ENCODE measurements at regions not wholly inside any gene's neighbourhood (a gene's known extent, or its start where the extent isn't known, plus 50 kb on each side); places are given as distances from the start of the nearest gene placed in this dataset.
"Not testable (repeated sequence)": the region's sequence is repeated elsewhere in the genome, so short reads cannot be mapped to it uniquely, and the experiment has no call there.

DNA sequence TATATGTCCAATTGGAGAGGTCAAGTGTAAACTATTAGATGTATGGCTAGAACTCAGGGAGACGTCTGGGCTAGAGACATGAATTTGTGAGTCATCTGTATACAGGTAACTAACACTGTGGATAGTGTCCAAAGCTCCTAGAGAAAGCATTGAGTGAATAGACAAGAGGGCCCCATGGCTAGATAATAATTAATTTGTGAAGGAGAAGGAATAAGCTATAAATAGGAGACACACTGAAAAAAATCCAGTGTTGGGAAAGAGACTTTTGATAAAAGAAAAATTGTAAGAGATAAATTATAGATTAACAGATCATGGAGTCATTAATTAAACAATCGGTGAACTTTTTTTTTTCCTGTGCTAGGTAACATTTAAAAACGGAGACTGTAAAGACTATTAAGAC, 326.6 kb upstream of the PRICKLE1 start:
- H3K9me3 ChIP-seq (ENCODE audit: severe bottlenecking), result peaks cover 2% of the 10 kb centered on the region
- TF ChIP-seq, protein P1, sequence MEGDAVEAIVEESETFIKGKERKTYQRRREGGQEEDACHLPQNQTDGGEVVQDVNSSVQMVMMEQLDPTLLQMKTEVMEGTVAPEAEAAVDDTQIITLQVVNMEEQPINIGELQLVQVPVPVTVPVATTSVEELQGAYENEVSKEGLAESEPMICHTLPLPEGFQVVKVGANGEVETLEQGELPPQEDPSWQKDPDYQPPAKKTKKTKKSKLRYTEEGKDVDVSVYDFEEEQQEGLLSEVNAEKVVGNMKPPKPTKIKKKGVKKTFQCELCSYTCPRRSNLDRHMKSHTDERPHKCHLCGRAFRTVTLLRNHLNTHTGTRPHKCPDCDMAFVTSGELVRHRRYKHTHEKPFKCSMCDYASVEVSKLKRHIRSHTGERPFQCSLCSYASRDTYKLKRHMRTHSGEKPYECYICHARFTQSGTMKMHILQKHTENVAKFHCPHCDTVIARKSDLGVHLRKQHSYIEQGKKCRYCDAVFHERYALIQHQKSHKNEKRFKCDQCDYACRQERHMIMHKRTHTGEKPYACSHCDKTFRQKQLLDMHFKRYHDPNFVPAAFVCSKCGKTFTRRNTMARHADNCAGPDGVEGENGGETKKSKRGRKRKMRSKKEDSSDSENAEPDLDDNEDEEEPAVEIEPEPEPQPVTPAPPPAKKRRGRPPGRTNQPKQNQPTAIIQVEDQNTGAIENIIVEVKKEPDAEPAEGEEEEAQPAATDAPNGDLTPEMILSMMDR (IDR thresholded peaks at IDR 0.05; ENCODE audit: poor library complexity, severe bottlenecking), result no peak
- no peaks in the 10 kb centered on the region for H3K36me3 ChIP-seq (ENCODE audit: low read depth)
- H3K4me3 ChIP-seq (ENCODE audit: severe bottlenecking), result no peak overlapping the region
- no peaks in the 10 kb centered on the region for H3K4me1 ChIP-seq (ENCODE audit: insufficient read depth, poor library complexity, severe bottlenecking)
- DNase-seq (ENCODE audit: low spot score), result no peak
- no peaks in the 10 kb centered on the region for H3K27me3 ChIP-seq (ENCODE audit: insufficient read depth, poor library complexity, severe bottlenecking)
- ATAC-seq (ENCODE audit: low read depth), result no peak
- H3K27ac ChIP-seq (ENCODE audit: poor library complexity, severe bottlenecking), result no peak overlapping the region

DNA sequence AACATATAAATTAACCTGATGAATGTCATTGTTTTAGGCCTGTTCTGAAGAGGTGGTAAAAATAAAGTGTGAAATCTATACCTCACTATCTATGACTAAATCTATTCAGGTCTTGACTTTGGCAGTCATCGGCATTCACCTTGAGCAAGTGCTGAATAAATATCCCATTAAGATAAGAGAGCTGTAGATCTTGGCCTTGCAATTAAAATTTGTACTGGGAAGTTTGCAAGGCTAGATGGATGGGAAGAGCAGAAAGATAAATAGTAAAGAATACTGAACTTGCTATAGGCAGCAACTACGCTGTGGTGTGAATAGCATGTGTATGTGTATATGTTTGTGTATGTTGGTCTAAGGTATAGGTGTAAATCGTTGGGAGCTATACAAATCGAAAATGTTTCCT, 325.9 kb upstream of the PRICKLE1 start:
- ATAC-seq (ENCODE audit: low read depth) (no peak), DNase-seq (ENCODE audit: low spot score) (no peak)
- no peak overlapping the region for H3K4me3 ChIP-seq (ENCODE audit: severe bottlenecking)
- no peaks in the 10 kb centered on the region for H3K27me3 ChIP-seq (ENCODE audit: insufficient read depth, poor library complexity, severe bottlenecking)
- TF ChIP-seq, protein P1 (IDR thresholded peaks at IDR 0.05; ENCODE audit: poor library complexity, severe bottlenecking), result no peak
- peaks cover 1% of the 10 kb centered on the region for H3K4me1 ChIP-seq (ENCODE audit: insufficient read depth, poor library complexity, severe bottlenecking)
- H3K36me3 ChIP-seq (ENCODE audit: low read depth), result no peaks in the 10 kb centered on the region
- no peak overlapping the region for H3K27ac ChIP-seq (ENCODE audit: poor library complexity, severe bottlenecking)
- H3K9me3 ChIP-seq (ENCODE audit: severe bottlenecking), result peaks cover 2% of the 10 kb centered on the region

DNA sequence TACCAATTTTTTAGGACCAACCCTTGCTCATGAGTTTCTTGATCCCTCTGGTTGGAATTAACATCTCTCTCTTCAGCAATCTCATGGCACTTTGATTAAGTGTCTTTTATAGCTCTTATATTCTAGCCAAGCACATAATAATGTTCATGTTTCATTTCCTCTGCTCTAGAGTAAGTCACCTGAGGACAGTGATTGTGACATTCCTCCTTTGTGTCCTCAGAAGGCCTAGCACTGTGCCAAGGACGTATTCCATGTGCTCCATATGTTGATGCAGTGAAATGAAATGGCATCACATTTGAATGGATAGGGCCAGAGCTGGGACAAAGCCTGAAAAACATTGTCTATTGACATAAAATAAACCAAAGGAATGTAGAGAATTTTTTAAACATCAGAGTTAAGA, 322.8 kb upstream of the PRICKLE1 start:
- H3K4me3 ChIP-seq (ENCODE audit: severe bottlenecking), result no peak overlapping the region
- TF ChIP-seq, protein P1 (IDR thresholded peaks at IDR 0.05; ENCODE audit: poor library complexity, severe bottlenecking), result no peak
- H3K27me3 ChIP-seq (ENCODE audit: insufficient read depth, poor library complexity, severe bottlenecking), result no peaks in the 10 kb centered on the region
- DNase-seq (ENCODE audit: low spot score) (no peak), ATAC-seq (ENCODE audit: low read depth) (no peak)
- no peaks in the 10 kb centered on the region for H3K36me3 ChIP-seq (ENCODE audit: low read depth)
- no peak overlapping the region for H3K27ac ChIP-seq (ENCODE audit: poor library complexity, severe bottlenecking)
- H3K4me1 ChIP-seq (ENCODE audit: insufficient read depth, poor library complexity, severe bottlenecking), result peaks cover 4% of the 10 kb centered on the region
- peaks cover 2% of the 10 kb centered on the region for H3K9me3 ChIP-seq (ENCODE audit: severe bottlenecking)

DNA sequence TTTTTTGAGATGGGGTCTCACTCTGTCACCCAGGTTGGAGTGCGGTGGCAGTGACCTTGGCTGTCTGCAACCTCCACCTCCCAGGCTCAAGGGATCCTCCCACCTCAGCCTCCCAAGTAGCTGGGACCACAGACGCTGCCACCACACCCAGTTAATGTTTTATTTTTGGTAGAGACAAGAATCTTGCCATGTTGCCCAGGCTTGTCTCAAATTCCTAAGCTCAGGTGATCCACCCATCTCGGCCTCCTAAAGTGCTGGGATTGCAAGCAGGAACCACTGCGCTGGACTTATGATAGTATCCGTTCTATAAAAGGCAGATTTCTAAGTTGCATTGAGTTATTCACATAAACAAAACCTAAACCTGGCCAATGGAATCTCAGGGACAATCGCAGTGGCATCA, 321.1 kb upstream of the PRICKLE1 start:
- Histone ChIP-seq H3K9me3 (ENCODE audit: severe bottlenecking) (peaks cover 2% of the 10 kb centered on the region), H3K27me3 (ENCODE audit: insufficient read depth, poor library complexity, severe bottlenecking) (no peaks in the 10 kb centered on the region), H3K4me3 (ENCODE audit: severe bottlenecking) (no peak overlapping the region), H3K4me1 (ENCODE audit: insufficient read depth, poor library complexity, severe bottlenecking) (peaks cover 4% of the 10 kb centered on the region), H3K27ac (ENCODE audit: poor library complexity, severe bottlenecking) (no peak overlapping the region), H3K36me3 (ENCODE audit: low read depth) (no peaks in the 10 kb centered on the region)
- TF ChIP-seq, protein P1 (IDR thresholded peaks at IDR 0.05; ENCODE audit: poor library complexity, severe bottlenecking), result no peak
- ATAC-seq (ENCODE audit: low read depth) (no peak), DNase-seq (ENCODE audit: low spot score) (no peak)

DNA sequence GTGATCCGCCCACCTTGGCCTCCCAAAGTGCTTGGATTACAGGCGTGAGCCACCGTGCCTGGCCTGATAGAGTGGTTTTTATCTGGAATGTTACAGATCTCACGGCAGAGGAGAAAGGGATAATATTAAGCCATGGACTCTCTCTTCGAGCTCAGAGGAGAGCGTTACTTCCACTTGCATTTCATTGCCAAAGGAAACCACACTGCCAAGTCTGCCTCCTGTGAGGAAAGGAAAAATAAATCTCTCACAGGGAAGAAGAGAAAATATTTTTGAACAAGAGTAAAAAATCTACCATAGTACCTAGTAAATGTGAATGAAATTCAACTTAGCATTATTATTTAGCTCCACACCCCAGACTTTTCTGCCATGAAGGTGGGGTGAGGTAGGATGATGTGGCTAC, 319.2 kb upstream of the PRICKLE1 start:
- H3K36me3 ChIP-seq (ENCODE audit: low read depth), result no peaks in the 10 kb centered on the region
- no peak overlapping the region for H3K27ac ChIP-seq (ENCODE audit: poor library complexity, severe bottlenecking)
- H3K4me3 ChIP-seq (ENCODE audit: severe bottlenecking), result no peak overlapping the region
- H3K27me3 ChIP-seq (ENCODE audit: insufficient read depth, poor library complexity, severe bottlenecking), result no peaks in the 10 kb centered on the region
- peaks cover 2% of the 10 kb centered on the region for H3K9me3 ChIP-seq (ENCODE audit: severe bottlenecking)
- peaks cover 4% of the 10 kb centered on the region for H3K4me1 ChIP-seq (ENCODE audit: insufficient read depth, poor library complexity, severe bottlenecking)
- no peak for ATAC-seq (ENCODE audit: low read depth)
- no peak for DNase-seq (ENCODE audit: low spot score)
- TF ChIP-seq, protein P1 (IDR thresholded peaks at IDR 0.05; ENCODE audit: poor library complexity, severe bottlenecking), result no peak

DNA sequence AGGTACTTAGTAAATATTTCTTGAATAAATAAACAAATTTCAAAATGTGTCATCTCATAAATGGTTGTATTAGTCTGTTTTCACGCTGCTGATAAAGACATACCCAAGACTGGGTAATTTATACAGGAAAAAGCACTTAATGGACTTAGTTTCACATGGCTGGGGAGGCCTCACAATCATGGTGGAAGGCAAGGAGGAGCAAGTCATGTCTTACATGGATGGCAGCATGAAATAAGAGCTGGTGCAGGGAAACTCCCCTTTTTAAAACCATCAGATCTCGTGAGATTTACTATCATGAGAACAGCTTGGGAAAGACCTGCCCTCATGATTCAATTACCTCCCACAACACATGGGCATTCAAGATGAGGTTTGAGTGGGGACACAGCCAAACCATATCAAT, 317.3 kb upstream of the PRICKLE1 start:
- not testable (repeated sequence) for H3K9me3 ChIP-seq (ENCODE audit: severe bottlenecking)

More for the DNA sequence above, 317.3 kb upstream of the PRICKLE1 start:
- H3K27ac ChIP-seq (ENCODE audit: poor library complexity, severe bottlenecking); H3K4me1 ChIP-seq (ENCODE audit: insufficient read depth, poor library complexity, severe bottlenecking); H3K27me3 ChIP-seq (ENCODE audit: insufficient read depth, poor library complexity, severe bottlenecking); H3K4me3 ChIP-seq (ENCODE audit: severe bottlenecking); ATAC-seq (ENCODE audit: low read depth); H3K36me3 ChIP-seq (ENCODE audit: low read depth); DNase-seq (ENCODE audit: low spot score): not testable (repeated sequence)
